ENCODE measurements at regions not wholly inside any gene's neighbourhood (a gene's known extent, or its start where the extent isn't known, plus 50 kb on each side); places are given as distances from the start of the nearest gene placed in this dataset.
"Not testable (repeated sequence)": the region's sequence is repeated elsewhere in the genome, so short reads cannot be mapped to it uniquely, and the experiment has no call there.

- no peak for DNase-seq (ENCODE audit: low spot score)
Measured at GRCh38 chr10:14425034-14425433, 94.3 kb upstream of the FRMD4A start.

GRCh38 chr10:14423111-14423744, 92.5 kb upstream of the FRMD4A start:
- no peak for DNase-seq (ENCODE audit: low spot score)

GRCh38 chr10:14422431-14422830, 91.7 kb upstream of the FRMD4A start:
- no peak for DNase-seq (ENCODE audit: low spot score)

GRCh38 chr10:14421941-14422340, 91.2 kb upstream of the FRMD4A start:
- DNase-seq (ENCODE audit: low spot score), result no peak

GRCh38 chr10:14417336-14417735, 86.6 kb upstream of the FRMD4A start:
- DNase-seq (ENCODE audit: low spot score), result not testable (repeated sequence)

- no peak for DNase-seq (ENCODE audit: low spot score)
Measured at GRCh38 chr10:14416308-14416700, 85.6 kb upstream of the FRMD4A start.

DNA sequence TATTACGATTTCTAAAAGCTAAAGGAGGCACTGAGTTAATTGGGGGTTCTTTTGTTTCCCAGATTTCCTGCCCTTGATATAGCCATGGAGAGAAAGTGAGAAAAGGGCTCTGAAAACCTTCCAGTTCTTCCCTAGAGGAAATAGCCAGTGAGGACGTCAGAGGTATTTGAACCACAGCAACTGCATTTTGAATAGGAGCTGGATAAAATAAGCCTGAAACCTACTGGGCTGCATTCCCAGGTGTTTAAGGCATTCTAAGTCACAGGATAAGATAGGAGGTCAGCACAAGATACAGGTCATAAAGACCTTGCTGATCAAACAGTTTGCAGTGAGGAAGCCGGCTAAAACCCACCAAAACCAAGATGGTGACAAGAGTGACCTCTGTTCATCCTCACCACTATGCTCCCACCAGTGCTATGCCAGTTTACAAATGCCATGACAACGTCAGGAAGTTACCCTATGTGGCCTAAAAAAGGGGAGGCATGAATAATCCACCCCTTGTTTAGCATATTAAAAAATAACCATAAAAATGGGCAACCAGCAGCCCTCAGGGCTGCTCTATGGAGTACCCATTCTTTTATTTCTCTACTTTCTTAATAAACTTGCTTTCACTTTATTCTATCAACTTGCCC, 85.1 kb upstream of the FRMD4A start:
- DNase-seq (ENCODE audit: low spot score), result no peak

GRCh38 chr10:14414901-14415300, 84.2 kb upstream of the FRMD4A start:
- peak; percentile 23 for DNase-seq (ENCODE audit: low spot score)

GRCh38 chr10:14413523-14413922, 82.8 kb upstream of the FRMD4A start:
- DNase-seq (ENCODE audit: low spot score), result no peak

- peak; percentile 8 for DNase-seq (ENCODE audit: low spot score)
Measured at GRCh38 chr10:14412624-14413023, 81.9 kb upstream of the FRMD4A start.

DNA sequence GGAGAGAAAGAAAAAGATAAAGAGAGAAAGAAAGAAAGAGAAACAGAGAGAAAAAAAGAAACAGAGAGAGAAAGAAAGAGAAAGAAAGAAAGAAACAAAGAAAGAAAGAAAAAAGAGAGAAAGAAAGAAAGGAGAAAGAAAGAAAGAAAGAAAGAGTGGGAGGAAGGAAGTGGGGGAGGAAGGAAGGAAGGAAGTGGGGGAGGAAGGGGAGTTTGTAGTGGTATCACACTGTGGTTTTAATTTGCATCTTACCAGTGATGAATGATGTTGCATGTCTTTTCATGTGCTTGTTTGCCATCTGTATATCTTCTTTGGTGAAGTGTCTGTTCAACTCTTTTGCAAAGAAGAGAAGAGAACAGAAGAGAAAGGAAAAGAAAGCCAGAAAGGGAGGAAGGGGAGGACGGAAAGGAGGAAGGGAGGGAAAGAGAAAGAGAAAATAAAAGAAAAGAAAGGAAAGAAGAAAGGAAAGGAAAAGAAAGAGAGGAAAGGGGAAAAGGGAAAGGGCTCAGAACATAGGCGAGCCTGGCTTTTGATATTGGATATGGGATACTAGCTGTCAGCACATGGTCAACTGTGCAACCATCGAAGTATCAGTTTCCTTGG, 79.2 kb upstream of the FRMD4A start:
- no peak for DNase-seq (ENCODE audit: low spot score)

DNA sequence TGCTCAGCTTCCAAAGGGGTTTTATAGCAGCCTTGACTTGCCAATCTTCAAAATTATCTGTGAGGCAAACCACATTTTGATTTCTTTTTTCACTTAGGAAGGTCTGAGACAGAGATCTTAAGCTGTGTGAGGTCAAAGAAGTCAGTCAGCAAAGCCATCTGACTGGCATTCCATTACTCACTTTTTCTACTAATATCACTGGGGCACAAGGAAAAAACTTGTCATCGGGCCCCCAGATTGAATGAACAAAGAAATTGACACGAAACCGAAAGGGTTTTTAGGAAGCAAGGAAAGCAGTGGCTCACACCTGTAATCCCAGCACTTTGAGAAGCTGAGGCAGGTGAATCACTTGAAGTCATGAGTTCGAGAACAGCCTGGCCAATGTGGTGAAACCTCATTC, 78.5 kb upstream of the FRMD4A start:
- no peak for DNase-seq (ENCODE audit: low spot score)

GRCh38 chr10:14408139-14408538, 77.4 kb upstream of the FRMD4A start:
- no peak for DNase-seq (ENCODE audit: low spot score)

GRCh38 chr10:14407567-14407966, 76.8 kb upstream of the FRMD4A start:
- DNase-seq (ENCODE audit: low spot score), result no peak

GRCh38 chr10:14405076-14406065, 74.6 kb upstream of the FRMD4A start:
- peak; percentile 31 for DNase-seq (ENCODE audit: low spot score)

DNA sequence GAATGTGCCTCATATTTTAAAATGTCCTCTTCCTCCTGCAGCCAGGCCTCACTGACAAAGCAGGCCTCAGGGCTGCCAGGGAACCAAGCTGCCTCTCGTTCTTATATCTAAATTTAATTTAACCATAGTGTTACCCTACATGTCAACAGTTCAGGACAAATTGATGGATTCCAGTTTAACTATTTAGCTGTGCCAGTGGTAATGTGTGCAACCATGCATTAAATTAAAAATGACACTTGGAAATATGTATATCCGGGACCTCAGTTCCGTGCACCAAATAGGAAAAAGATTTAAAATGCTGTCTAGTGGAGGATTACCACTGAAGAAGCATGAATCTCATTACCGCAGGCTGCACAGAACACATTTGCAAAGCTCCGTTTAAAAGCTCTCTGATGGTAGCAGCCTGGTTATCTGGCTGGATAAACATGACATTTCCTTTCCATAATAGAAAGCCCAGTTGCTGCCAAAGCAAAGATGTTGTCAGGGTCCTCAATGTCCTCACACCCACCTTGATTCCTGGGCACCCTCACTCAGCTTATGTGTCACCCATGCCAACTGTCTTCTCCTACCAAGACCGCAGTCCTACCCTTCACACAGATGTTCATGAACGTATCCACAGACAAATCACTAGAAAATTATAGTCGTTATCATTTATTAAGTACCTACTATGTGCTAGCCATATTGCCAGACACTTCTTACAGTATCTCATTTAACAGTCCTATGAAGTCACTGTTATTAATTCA, 73.3 kb upstream of the FRMD4A start:
- no peak for DNase-seq (ENCODE audit: low spot score)

GRCh38 chr10:14403359-14403758, 72.6 kb upstream of the FRMD4A start:
- no peak for DNase-seq (ENCODE audit: low spot score)

GRCh38 chr10:14399641-14400040, 68.9 kb upstream of the FRMD4A start:
- DNase-seq (ENCODE audit: low spot score), result no peak

DNA sequence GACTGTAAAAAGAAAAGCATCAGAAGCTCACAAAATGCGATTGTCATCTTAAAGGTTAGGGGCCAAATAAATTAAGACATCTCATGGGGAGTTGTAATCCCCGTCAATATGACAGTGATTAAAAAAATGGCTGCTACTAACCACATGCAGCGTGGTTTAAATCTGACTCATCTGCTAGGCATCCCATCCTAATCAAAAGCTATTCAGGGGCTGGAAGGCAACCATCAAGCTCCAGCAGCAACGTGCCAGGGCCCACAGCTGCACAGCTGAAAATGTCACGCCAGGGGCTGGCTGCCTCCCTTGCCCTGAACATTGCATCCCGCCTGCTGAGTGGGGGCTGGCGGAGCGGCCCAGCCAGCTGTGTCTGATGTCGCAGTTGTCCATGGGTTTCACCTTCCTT, 66.3 kb upstream of the FRMD4A start:
- DNase-seq (ENCODE audit: low spot score), result peak; percentile 86

GRCh38 chr10:14396411-14397048, 65.8 kb upstream of the FRMD4A start:
- DNase-seq (ENCODE audit: low spot score), result no peak

- no peak for DNase-seq (ENCODE audit: low spot score)
Measured at GRCh38 chr10:14394179-14394578, 63.5 kb upstream of the FRMD4A start.

Measured in Ammon's horn (tissue), 1 donor.